Body of pancreas (tissue), 4 donors: ENCODE measurements at regions not wholly inside any gene's neighbourhood (a gene's known extent, or its start where the extent isn't known, plus 50 kb on each side); places are given as distances from the start of the nearest gene placed in this dataset.
A peak's percentile ranks its signal among the peaks of the same experiment; 100 is the strongest.

Experiments used
- ATAC-seq: fragments of 150-250 bp; one replicate; pipeline ENCODE4 v1.9.1; 2016
- DNase-seq, 4 donors: peaks; one replicate each; pipeline ENCODE4 v3.0.0-alpha.2; 2019
- H3K27ac ChIP-seq, 4 donors: fragments of 200-600 bp; sonication (generic); 1 replicate in 3 of 4; 2 replicates in 1 of 4; pipeline versions ENCODE4 v1.5.1 to v1.6.1; 2016 to 2019; ENCODE audit warnings: mild to moderate bottlenecking in 1 of 4, mixed read lengths in 1 of 4, moderate library complexity in 1 of 4
- H3K27me3 ChIP-seq, 2 donors: fragments of 200-600 bp; sonication (generic); one replicate each; pipeline ENCODE4 v1.6.0; 2016; ENCODE audit warnings: mild to moderate bottlenecking in 1 of 2
- H3K36me3 ChIP-seq, 2 donors: fragments of 200-600 bp; sonication (generic); replicated peaks in 1 of 2; 2 replicates each; pipeline ENCODE4 v1.5.1; 2016; ENCODE audit warnings: low read depth in 2 of 2; ENCODE audit not compliant: insufficient read depth in 1 of 2
- H3K4me1 ChIP-seq: fragments of 200-600 bp; sonication (generic); one replicate; pipeline ENCODE4 v1.6.0; 2016
- H3K4me3 ChIP-seq, 2 donors: fragments of 200-600 bp; sonication (generic); 1 replicate in 1 of 2; 2 replicates in 1 of 2; pipeline ENCODE4 v1.5.1; 2016 to 2019
- H3K9me3 ChIP-seq, 3 donors: fragments of 200-600 bp; sonication (generic); 1 replicate in 2 of 3; 2 replicates in 1 of 3; pipeline ENCODE4 v1.5.1; 2016
- CTCF ChIP-seq, 7 experiments: fragments of 450-650 bp in 4 of 7; fragments of 200-600 bp in 3 of 7; sonication (generic) in 3 of 7; IDR thresholded peaks; one replicate each; pipeline ENCODE4 v1.5.1; 2016 to 2019; ENCODE audit warnings: antibody characterized with exemption in 7 of 7
- POLR2A ChIP-seq, 3 donors: fragments of 450-650 bp; IDR thresholded peaks; one replicate each; pipeline ENCODE4 v1.6.1; 2016; ENCODE audit warnings: antibody characterized with exemption in 3 of 3, mild to moderate bottlenecking in 2 of 3
- WGBS, 2 donors: methylation state at CpG; one replicate each; pipeline ENCODE4 v1.1.5; 2017; 5-methylcytosine and 5-hydroxymethylcytosine counted together
- intact Hi-C: fragments of 100-400 bp; cut with DNase I; formaldehyde crosslinking; loops from one replicate; pipeline ENCODE4 v1.15.1; 2023

GRCh38 chr10:60466267-60467201 is 76.9 kb upstream of the ANK3 start:
- Histone ChIP-seq H3K4me3 (no peak overlapping the region), H3K9me3 (no peaks in the 10 kb centered on the region), H3K27ac (no peak overlapping the region), H3K27me3 (no peaks in the 10 kb centered on the region), H3K4me1 (no peaks in the 10 kb centered on the region), H3K36me3 (no peaks in the 10 kb centered on the region)
- ATAC-seq (no peak), DNase-seq (no peak)
- 85 to 87% methylated on average over 4 of the region's 4 CpGs for WGBS, 2 donors
- no peak for TF ChIP-seq CTCF (IDR thresholded peaks at IDR 0.05)
- no peak for TF ChIP-seq POLR2A (IDR thresholded peaks at IDR 0.05)
- intact Hi-C loops = no loop called here

GRCh38 chr10:60465801-60466200 is 76.1 kb upstream of the ANK3 start:
- no peaks in the 10 kb centered on the region for H3K9me3 ChIP-seq
- TF ChIP-seq CTCF (IDR thresholded peaks at IDR 0.05) = no peak
- WGBS, 2 donors = 66 to 72% methylated on average over 2 of the region's 2 CpGs
- ATAC-seq = no peak
- H3K4me1 ChIP-seq = no peaks in the 10 kb centered on the region
- no peak overlapping the region for H3K4me3 ChIP-seq
- H3K27me3 ChIP-seq = no peaks in the 10 kb centered on the region
- no peak for DNase-seq
- no peak overlapping the region for H3K27ac ChIP-seq
- no peaks in the 10 kb centered on the region for H3K36me3 ChIP-seq
- intact Hi-C loops = no loop called here

- intact Hi-C loops = no loop called here
- no peak for TF ChIP-seq CTCF (IDR thresholded peaks at IDR 0.05)
- TF ChIP-seq POLR2A (IDR thresholded peaks at IDR 0.05) = no peak
- H3K27ac ChIP-seq = no peak overlapping the region
- peaks cover 6% of the 10 kb centered on the region for H3K4me1 ChIP-seq
- H3K9me3 ChIP-seq = no peaks in the 10 kb centered on the region
- ATAC-seq (no peak), DNase-seq (no peak)
- no peaks in the 10 kb centered on the region for H3K27me3 ChIP-seq
- H3K4me3 ChIP-seq = no peak overlapping the region
- 57 to 84% methylated on average over 3 of the region's 3 CpGs for WGBS, 2 donors
- H3K36me3 ChIP-seq = no peaks in the 10 kb centered on the region
These were observed 75.0 kb upstream of the ANK3 start for GRCh38 chr10:60464659-60465058.

GRCh38 chr10:60463746-60464145 is 74.1 kb upstream of the ANK3 start:
- peaks cover 8% of the 10 kb centered on the region for H3K4me1 ChIP-seq
- no peaks in the 10 kb centered on the region for H3K36me3 ChIP-seq
- no peak overlapping the region for H3K27ac ChIP-seq
- intact Hi-C loops = no loop called here
- DNase-seq (no peak), ATAC-seq (no peak)
- H3K9me3 ChIP-seq = no peaks in the 10 kb centered on the region
- TF ChIP-seq POLR2A (IDR thresholded peaks at IDR 0.05) (no peak), CTCF (IDR thresholded peaks at IDR 0.05) (no peak)
- no peaks in the 10 kb centered on the region for H3K27me3 ChIP-seq
- no peak overlapping the region for H3K4me3 ChIP-seq

- WGBS, 2 donors = 74 to 82% methylated on average over 7 of the region's 7 CpGs
- no peak overlapping the region for H3K27ac ChIP-seq
- DNase-seq (peak in 1 of 4 donors; percentile 4), ATAC-seq (no peak)
- peaks cover 8% of the 10 kb centered on the region for H3K4me1 ChIP-seq
- TF ChIP-seq POLR2A (IDR thresholded peaks at IDR 0.05) = no peak
- no peak for TF ChIP-seq CTCF (IDR thresholded peaks at IDR 0.05)
- H3K4me3 ChIP-seq = no peak overlapping the region
- no peaks in the 10 kb centered on the region for H3K27me3 ChIP-seq
- no peaks in the 10 kb centered on the region for H3K9me3 ChIP-seq
- no peaks in the 10 kb centered on the region for H3K36me3 ChIP-seq
- intact Hi-C loops = no loop called here
These were observed 72.0 kb upstream of the ANK3 start for GRCh38 chr10:60461688-60462087.
